SK-N-SH treated with all-trans-retinoic acid at 6 μM for 48 hours (cell line): ENCODE measurements at regions not wholly inside any gene's neighbourhood (a gene's known extent, or its start where the extent isn't known, plus 50 kb on each side); places are given as distances from the start of the nearest gene placed in this dataset.

Experiments
- ATAC-seq: fragments of 200-7000 bp; cut with Tn5 transposase; 3 replicates; pipeline ENCODE4 v1.9.1; 2020; ENCODE audit warnings: mild to moderate bottlenecking, moderate library complexity
- ARNTL ChIP-seq: fragments of 450-650 bp; formaldehyde crosslinking; IDR thresholded peaks from 2 replicates; pipeline ENCODE4 v1.5.0; 2020; ENCODE audit warnings: low read depth, mild to moderate bottlenecking, moderate library complexity, borderline replicate concordance
- BACH2 ChIP-seq: fragments of 250-450 bp; sonication (Bioruptor Pico); IDR thresholded peaks from 2 replicates; pipeline ENCODE4 v1.9.0; 2021; ENCODE audit warnings: mild to moderate bottlenecking, borderline replicate concordance
- CREB5 ChIP-seq: fragments of 250-450 bp; sonication (Bioruptor Pico); IDR thresholded peaks from 2 replicates; pipeline ENCODE4 v1.5.1; 2020; ENCODE audit warnings: low read depth, mild to moderate bottlenecking, moderate library complexity
- CSDC2 ChIP-seq: fragments of 250-450 bp; sonication (Bioruptor Pico); IDR thresholded peaks from 2 replicates; pipeline ENCODE4 v1.5.0; 2020; ENCODE audit warnings: mild to moderate bottlenecking, moderate library complexity
- CSRNP3 ChIP-seq: fragments of 250-450 bp; sonication (Bioruptor Pico); IDR thresholded peaks from 2 replicates; pipeline ENCODE4 v1.5.1; 2021; ENCODE audit warnings: mild to moderate bottlenecking, moderate library complexity
- ESRRG ChIP-seq: fragments of 250-450 bp; sonication (Bioruptor Pico); IDR thresholded peaks from 2 replicates; pipeline ENCODE4 v1.6.1; 2021; ENCODE audit warnings: mild to moderate bottlenecking
- GLIS3 ChIP-seq: fragments of 250-450 bp; sonication (Bioruptor Pico); IDR thresholded peaks from 2 replicates; pipeline ENCODE4 v1.5.0; 2020; ENCODE audit warnings: mild to moderate bottlenecking, moderate library complexity
- ISL1 ChIP-seq: fragments of 250-450 bp; sonication (Bioruptor Pico); IDR thresholded peaks from 2 replicates; pipeline ENCODE4 v2.1.2; 2022; ENCODE audit warnings: mild to moderate bottlenecking, moderate library complexity
- OSR1 ChIP-seq: fragments of 250-450 bp; sonication (Bioruptor Pico); IDR thresholded peaks from 2 replicates; pipeline ENCODE4 v1.8.0; 2022; ENCODE audit warnings: moderate library complexity, mild to moderate bottlenecking, inconsistent platforms
- PATZ1 ChIP-seq: fragments of 250-450 bp; sonication (Bioruptor Pico); IDR thresholded peaks from 2 replicates; pipeline ENCODE4 v1.8.0; 2020; ENCODE audit warnings: mild to moderate bottlenecking, moderate library complexity, borderline replicate concordance
- POU6F1 ChIP-seq: fragments of 250-450 bp; sonication (Bioruptor Pico); IDR thresholded peaks from 2 replicates; pipeline ENCODE4 v1.8.0; 2021; ENCODE audit warnings: low read depth, mild to moderate bottlenecking, moderate library complexity, borderline replicate concordance
- PPARA ChIP-seq: fragments of 250-450 bp; sonication (Bioruptor Pico); IDR thresholded peaks from 2 replicates; pipeline ENCODE4 v1.5.0; 2020; ENCODE audit warnings: mild to moderate bottlenecking, borderline replicate concordance
- RARB ChIP-seq: fragments of 250-450 bp; sonication (Bioruptor Pico); IDR thresholded peaks from 2 replicates; pipeline ENCODE4 v1.8.0; 2021; ENCODE audit warnings: mild to moderate bottlenecking, moderate library complexity
- SNAI2 ChIP-seq: fragments of 250-450 bp; sonication (Bioruptor Pico); IDR thresholded peaks from 2 replicates; pipeline ENCODE4 v1.5.0; 2020; ENCODE audit warnings: mild to moderate bottlenecking, moderate library complexity
- TCF4 ChIP-seq: fragments of 250-450 bp; sonication (Bioruptor Pico); IDR thresholded peaks from 2 replicates; pipeline ENCODE4 v1.8.0; 2021; ENCODE audit warnings: mild to moderate bottlenecking, moderate library complexity, borderline replicate concordance
- TOX ChIP-seq: fragments of 250-450 bp; sonication (Bioruptor Pico); IDR thresholded peaks from 2 replicates; pipeline ENCODE4 v1.8.0; 2021; ENCODE audit warnings: mild to moderate bottlenecking, moderate library complexity, borderline replicate concordance
- TSHZ2 ChIP-seq: fragments of 250-450 bp; sonication (Bioruptor Pico); IDR thresholded peaks from 2 replicates; pipeline ENCODE4 v1.5.0; 2020; ENCODE audit warnings: mild to moderate bottlenecking, moderate library complexity
- ZC3H10 ChIP-seq: fragments of 250-450 bp; sonication (Bioruptor Pico); IDR thresholded peaks from 2 replicates; pipeline ENCODE4 v1.5.1; 2021; ENCODE audit warnings: mild to moderate bottlenecking, moderate library complexity
- ZFP3 ChIP-seq: fragments of 250-450 bp; sonication (Bioruptor Pico); IDR thresholded peaks from 2 replicates; pipeline ENCODE4 v1.5.0; 2020; ENCODE audit warnings: mild to moderate bottlenecking, moderate library complexity
- ZFP30 ChIP-seq: fragments of 450-650 bp; formaldehyde crosslinking; IDR thresholded peaks from 2 replicates; pipeline ENCODE4 v1.5.0; 2022; ENCODE audit warnings: mild to moderate bottlenecking, moderate library complexity
- ZNF565 ChIP-seq: fragments of 450-650 bp; formaldehyde crosslinking; conservative IDR thresholded peaks from 2 replicates; pipeline ENCODE4 v1.5.0; 2020; ENCODE audit warnings: low read depth, mild to moderate bottlenecking, moderate library complexity
- ZNF70 ChIP-seq: fragments of 450-650 bp; formaldehyde crosslinking; IDR thresholded peaks from 2 replicates; pipeline ENCODE4 v1.5.0; 2020; ENCODE audit warnings: mild to moderate bottlenecking, moderate library complexity
- ZNF8 ChIP-seq: fragments of 450-650 bp; formaldehyde crosslinking; IDR thresholded peaks from 2 replicates; pipeline ENCODE4 v1.5.0; 2020; ENCODE audit warnings: mild to moderate bottlenecking, moderate library complexity

GRCh38 chr18:70936160-70936559 is 647.3 kb downstream of the SOCS6 start:
- no peak for TF ChIP-seq ZFP3 (CRISPR knock-in tag)
- no peak for TF ChIP-seq ARNTL (CRISPR knock-in tag)
- no peak for TF ChIP-seq ZNF70 (CRISPR knock-in tag)
- TF ChIP-seq TOX: no peak
- no peak for ATAC-seq

- peak; percentile 74 for ATAC-seq
These were observed 643.3 kb downstream of the SOCS6 start for GRCh38 chr18:70931942-70932814.

GRCh38 chr18:70920840-70921374 is 632.1 kb downstream of the SOCS6 start:
- ATAC-seq: no peak
- no peak for TF ChIP-seq BACH2 (CRISPR knock-in tag)
- TF ChIP-seq SNAI2 (CRISPR knock-in tag): no peak
- no peak for TF ChIP-seq ZFP30 (CRISPR knock-in tag)
- TF ChIP-seq ZNF70 (CRISPR knock-in tag): no peak

More at GRCh38 chr18:70931942-70932814, 643.3 kb downstream of the SOCS6 start:
- no peak for TF ChIP-seq ZNF70 (CRISPR knock-in tag)
- TF ChIP-seq GLIS3 (CRISPR knock-in tag): no peak
- no peak for TF ChIP-seq OSR1 (CRISPR knock-in tag)
- no peak for TF ChIP-seq ZNF8
- TF ChIP-seq CREB5 (CRISPR knock-in tag): no peak
- TF ChIP-seq ISL1: no peak
- no peak for TF ChIP-seq BACH2 (CRISPR knock-in tag)
- no peak for TF ChIP-seq PPARA (CRISPR knock-in tag)
- TF ChIP-seq CSDC2: no peak
- TF ChIP-seq TSHZ2 (CRISPR knock-in tag): no peak
- no peak for TF ChIP-seq PATZ1 (CRISPR knock-in tag)
- no peak for TF ChIP-seq TCF4 (CRISPR knock-in tag)
- TF ChIP-seq SNAI2 (CRISPR knock-in tag): no peak
- no peak for TF ChIP-seq ESRRG (CRISPR knock-in tag)

GRCh38 chr18:70907673-70908072 is 618.8 kb downstream of the SOCS6 start:
- ATAC-seq: peak; percentile 47; the same call in 2 of the 3 replicates
- TF ChIP-seq RARB (CRISPR knock-in tag) (no peak), ISL1 (no peak), ESRRG (CRISPR knock-in tag) (no peak), ZNF565 (no peak), CSDC2 (no peak), TCF4 (CRISPR knock-in tag) (no peak), POU6F1 (CRISPR knock-in tag) (no peak), TOX (no peak), CSRNP3 (CRISPR knock-in tag) (no peak), ZNF70 (CRISPR knock-in tag) (no peak), ZC3H10 (CRISPR knock-in tag) (no peak), PPARA (CRISPR knock-in tag) (no peak), ZNF8 (no peak), ZFP30 (CRISPR knock-in tag) (no peak), ZFP3 (CRISPR knock-in tag) (no peak), BACH2 (CRISPR knock-in tag) (no peak)
